T-helper 9 cell (primary cell): ENCODE measurements at regions not wholly inside any gene's neighbourhood (a gene's known extent, or its start where the extent isn't known, plus 50 kb on each side); places are given as distances from the start of the nearest gene placed in this dataset.
"Not testable (repeated sequence)": the region's sequence is repeated elsewhere in the genome, so short reads cannot be mapped to it uniquely, and the experiment has no call there.

Source experiments
- DNase-seq: peaks from one replicate; pipeline ENCODE4 v3.0.0-alpha.2; 2020

DNA sequence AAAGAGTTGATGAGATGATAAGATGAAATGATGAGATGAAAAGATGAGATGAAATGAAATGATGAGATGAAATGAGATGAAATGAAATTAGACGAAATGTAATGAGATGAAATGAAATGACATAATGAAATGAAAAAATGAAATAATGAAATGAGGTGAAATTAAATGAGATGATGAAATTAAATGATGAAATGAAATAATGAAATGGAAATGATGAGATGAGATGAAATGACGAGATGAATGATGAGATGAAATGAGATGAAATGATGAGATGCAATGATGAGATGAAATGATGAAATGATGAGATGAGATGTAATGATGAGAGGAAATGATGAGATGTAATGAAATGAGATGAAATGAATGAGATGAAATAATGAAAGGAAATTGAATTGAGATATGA, 339.3 kb upstream of the PLGLB1 start:
- not testable (repeated sequence) for DNase-seq

GRCh38 chr2:87361805-87362204, 340.2 kb upstream of the PLGLB1 start:
- DNase-seq = not testable (repeated sequence)

DNA sequence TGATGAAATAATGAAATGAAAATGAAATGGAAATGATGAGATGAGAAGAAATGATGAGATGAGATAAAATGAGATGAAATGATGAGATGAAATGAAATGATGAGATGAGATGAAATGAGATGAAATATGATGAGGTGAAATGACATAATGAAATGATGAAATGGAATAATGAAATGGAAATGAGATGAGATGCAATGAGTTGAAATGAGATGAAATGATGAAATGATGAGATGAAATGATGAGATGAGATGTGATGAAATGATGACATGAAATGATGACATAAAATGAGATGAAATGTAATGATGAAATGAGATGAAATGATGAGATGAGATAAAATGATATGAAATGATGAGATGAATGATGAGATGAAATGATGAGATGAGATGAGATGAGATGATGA, 342.7 kb upstream of the PLGLB1 start:
- not testable (repeated sequence) for DNase-seq

DNA sequence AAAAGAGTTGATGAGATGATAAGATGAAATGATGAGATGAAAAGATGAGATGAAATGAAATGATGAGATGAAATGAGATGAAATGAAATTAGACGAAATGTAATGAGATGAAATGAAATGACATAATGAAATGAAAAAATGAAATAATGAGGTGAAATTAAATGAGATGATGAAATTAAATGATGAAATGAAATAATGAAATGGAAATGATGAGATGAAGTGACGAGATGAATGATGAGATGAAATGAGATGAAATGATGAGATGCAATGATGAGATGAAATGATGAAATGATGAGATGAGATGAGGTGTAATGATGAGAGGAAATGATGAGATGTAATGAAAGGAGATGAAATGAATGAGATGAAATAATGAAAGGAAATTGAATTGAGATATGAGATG, 343.4 kb upstream of the PLGLB1 start:
- DNase-seq = not testable (repeated sequence)

DNA sequence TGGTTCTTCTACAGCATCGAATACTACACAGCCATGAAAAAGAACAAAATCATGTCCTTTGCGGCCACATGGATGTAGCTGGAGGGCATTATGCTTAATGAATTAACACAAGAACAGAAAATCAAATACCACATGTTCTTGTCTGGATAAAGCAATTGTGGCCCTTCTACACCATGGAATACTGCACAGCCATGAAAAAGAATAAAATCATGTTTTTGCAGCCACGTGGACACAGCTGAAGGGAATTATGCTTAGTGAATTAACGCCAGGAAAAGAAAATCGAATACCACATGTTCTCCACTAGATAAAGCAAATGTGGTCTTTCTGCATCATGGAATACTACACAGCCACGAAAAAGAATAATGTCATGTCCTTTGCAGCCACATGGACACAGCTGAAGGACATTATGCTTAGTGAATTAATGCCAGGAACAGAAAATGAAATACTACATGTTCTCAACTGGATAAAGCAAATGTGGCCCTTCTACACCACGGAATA, 361.8 kb upstream of the PLGLB2 start:
- DNase-seq = not testable (repeated sequence)

GRCh38 chr2:87395784-87396183, 352.1 kb upstream of the PLGLB2 start:
- DNase-seq = not testable (repeated sequence)

DNA sequence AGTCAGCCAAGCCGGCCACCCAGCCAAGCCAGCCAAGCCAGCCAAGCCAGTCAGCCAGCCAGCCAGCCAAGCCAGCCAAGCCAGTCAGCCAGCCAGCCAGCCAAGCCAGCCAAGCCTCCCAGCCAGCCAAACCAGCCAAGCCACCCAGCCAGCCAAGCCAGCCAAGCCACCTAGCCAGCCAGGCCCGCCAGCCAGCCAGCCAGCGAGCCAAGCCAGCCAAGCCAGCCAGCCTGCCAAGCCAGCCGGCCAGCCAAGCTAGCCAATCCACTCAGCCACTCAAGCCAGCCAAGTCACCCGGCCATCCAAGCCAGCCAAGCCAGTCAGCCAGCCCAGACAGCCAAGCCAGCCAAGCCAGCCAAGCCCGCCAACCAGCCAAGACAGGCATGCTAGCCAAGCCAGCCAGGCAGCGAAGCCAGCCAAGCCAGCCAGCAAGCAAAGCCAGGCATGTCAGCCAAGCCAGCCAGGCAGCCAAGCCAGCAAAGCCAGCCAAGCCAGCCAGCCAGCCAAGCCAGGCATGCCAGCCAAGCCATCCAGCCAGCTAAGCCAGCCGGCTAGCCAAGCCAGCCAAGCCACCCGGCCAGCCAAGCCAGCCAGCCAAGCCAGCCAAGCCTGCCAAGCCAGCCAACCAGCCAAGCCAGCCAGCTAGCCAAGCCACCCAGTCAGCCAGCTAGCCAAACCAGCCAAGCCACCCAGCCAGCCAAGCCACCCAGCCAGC, 351.2 kb upstream of the PLGLB2 start:
- DNase-seq = not testable (repeated sequence)

GRCh38 chr2:87397276-87398065, 350.4 kb upstream of the PLGLB2 start:
- not testable (repeated sequence) for DNase-seq

GRCh38 chr2:87398567-87399305, 349.2 kb upstream of the PLGLB2 start:
- not testable (repeated sequence) for DNase-seq

DNA sequence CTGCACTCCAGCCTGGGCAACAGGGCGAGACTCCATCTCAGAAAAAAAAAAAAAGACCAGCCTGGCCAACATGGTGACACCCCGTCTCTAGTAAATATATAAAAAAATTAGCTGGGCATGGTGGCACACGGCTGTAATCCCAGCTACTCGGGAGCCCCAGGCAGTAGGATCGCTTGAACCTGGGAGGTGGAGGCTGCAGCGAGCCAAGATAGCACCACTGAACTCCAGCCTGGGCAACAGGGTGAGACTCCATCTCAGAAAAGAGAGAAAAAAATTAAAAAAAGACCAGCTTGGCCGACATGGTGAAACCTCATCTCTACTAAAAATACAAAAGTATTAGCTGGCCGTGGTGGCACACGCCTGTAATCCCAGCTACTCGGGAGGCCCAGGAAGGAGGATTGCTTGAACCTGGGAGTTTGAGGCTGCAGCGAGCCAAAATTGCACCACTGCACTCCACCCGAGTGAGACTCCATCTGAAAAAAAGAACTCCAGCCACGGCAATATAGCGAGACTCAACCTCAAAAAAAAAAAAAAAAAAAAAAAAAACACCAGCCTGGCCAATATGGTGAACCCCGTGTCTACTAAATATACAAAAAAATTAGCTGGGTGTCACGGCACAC, 346.1 kb upstream of the PLGLB2 start:
- no peak for DNase-seq

GRCh38 chr2:87403893-87404175, 344.1 kb upstream of the PLGLB2 start:
- no peak for DNase-seq

GRCh38 chr2:87404411-87405255, 343.3 kb upstream of the PLGLB2 start:
- DNase-seq = not testable (repeated sequence)

GRCh38 chr2:87405531-87406216, 342.2 kb upstream of the PLGLB2 start:
- not testable (repeated sequence) for DNase-seq

DNA sequence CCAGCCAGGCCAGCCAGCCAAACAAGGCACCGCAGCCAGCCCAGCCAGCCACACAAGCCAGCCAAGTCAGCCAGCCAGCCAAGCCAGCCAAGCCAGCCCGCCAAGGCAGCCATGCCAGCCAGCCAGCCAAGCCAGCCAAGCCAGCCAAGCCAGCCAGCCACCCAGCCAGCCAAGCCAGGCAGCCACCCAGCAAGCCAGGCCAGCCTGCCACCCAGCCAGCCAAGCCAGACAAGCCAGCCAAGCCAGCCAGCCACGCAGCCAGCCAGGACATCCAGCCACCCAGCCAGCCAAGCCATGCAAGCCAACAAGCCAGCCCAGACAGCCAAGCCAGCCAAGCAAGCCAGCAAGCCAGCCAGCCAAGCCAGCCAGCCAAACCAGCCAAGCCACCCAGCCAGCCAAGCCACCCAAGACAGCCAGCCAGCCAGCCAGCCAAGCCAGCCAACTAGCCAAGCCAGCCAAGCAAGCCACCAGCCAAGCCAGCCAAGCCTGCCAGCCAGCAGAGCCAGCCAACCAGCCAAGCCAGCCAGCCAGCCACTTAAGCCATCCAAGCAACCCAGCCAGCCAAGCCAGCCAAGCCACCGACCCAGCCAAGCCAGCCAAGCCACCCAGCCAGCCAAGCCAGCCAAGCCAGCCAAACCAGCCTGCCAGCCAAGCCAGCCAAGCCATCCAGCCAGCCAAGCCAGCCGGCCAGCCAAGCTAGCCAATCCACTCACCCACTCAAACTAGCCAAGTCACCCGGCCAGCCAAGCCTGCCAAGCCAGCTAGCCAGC, 341.3 kb upstream of the PLGLB2 start:
- DNase-seq = not testable (repeated sequence)

DNA sequence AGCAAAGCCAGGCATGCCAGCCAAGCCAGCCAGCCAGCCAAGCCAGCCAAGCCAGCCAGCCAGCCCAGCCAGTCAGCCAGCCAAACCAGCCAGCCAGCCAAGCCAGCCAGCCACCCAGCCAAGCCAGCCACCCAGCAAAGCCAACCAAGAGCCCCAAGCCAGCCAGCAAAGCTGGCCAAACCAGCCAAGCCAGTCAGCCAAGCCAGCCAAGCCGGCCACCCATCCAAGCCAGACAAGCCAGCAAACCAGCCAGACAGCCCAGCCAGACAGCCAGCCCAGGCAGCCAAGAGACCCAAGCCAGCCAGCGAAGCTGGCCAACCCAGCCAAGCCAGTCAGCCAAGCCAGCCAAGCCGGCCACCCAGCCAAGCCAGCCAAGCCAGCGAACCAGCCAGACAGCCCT, 338.3 kb upstream of the PLGLB2 start:
- DNase-seq = not testable (repeated sequence)

DNA sequence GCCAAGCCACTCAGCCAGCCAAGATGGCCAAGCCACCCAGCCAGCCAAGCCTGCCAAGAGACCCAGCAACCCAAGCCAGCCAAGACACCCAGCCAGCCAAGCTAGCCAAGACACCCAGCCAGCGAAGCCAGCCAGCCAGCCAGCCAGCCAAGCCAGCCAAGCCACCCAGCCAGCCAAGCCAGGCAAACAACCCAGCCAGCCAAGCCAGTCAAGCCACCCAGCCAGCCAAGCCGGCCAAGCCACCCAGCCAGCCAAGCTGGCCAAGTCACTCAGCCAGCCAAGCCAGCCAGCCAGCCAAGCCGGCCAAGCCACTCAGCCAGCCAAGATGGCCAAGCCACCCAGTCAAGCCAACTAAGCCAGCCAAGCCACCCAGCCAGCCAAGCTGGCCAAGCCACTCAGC, 337.5 kb upstream of the PLGLB2 start:
- not testable (repeated sequence) for DNase-seq

DNA sequence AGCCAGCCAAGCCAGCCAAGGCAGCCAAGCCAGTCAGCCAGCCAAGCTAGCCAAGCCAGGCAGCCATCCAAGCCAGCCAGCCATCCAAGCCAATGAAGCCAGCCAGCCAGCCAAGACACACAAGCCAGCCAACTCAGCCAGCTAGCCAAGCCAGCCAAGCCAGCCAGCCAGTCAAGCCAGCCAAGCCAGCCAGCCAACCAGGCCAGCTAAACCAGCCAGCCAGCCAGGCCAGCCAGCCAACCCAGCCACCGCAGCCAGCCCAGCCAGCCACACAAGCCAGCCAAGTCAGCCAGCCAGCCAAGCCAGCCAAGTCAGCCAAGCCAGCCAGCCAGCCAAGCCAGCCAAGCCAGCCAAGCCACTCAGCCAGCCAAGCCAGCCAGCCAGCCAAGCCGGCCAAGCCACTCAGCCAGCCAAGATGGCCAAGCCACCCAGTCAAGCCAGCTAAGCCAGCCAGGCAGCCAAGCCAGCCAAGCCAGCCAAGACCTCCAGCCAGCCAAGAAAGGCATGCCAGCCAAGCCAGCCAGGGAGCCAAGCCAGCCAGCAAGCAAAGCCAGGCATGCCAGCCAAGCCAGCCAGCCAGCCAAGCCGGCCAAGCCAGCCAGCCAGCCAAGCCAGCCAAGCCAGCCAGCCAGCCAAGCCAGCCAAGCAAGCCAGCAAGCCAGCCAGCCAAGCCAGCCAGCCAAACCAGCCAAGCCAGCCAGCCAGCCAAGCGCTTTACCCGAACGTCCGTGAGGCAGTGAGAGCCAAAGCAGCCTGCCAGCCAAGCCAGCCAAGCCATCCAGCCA, 335.7 kb upstream of the PLGLB2 start:
- not testable (repeated sequence) for DNase-seq

GRCh38 chr2:87414331-87414730, 333.6 kb upstream of the PLGLB2 start:
- DNase-seq = not testable (repeated sequence)

GRCh38 chr2:87414795-87415570, 332.9 kb upstream of the PLGLB2 start:
- not testable (repeated sequence) for DNase-seq
